Loucy (cell line): ENCODE measurements at regions not wholly inside any gene's neighbourhood (a gene's known extent, or its start where the extent isn't known, plus 50 kb on each side); places are given as distances from the start of the nearest gene placed in this dataset.

Source experiments
- H2AFZ ChIP-seq: fragments of 200-600 bp; sonication (generic); 2 replicates; pipeline ENCODE4 v1.6.0; 2016; ENCODE audit warnings: antibody characterized with exemption, mild to moderate bottlenecking, low read length, moderate library complexity
- H3F3A ChIP-seq: fragments of 200-600 bp; 2 replicates; pipeline ENCODE4 v1.6.0; 2016; ENCODE audit warnings: antibody characterized with exemption, low read depth, mild to moderate bottlenecking
- H3K27me3 ChIP-seq: fragments of 200-600 bp; sonication (generic); 2 replicates; pipeline ENCODE4 v1.6.1; 2014; ENCODE audit warnings: low read length, mild to moderate bottlenecking; ENCODE audit not compliant: insufficient read depth, poor library complexity, severe bottlenecking
- H3K36me3 ChIP-seq: fragments of 200-600 bp; sonication (generic); 2 replicates; pipeline ENCODE4 v1.6.1; 2016; ENCODE audit warnings: low read length; ENCODE audit not compliant: insufficient read depth
- H3K4me1 ChIP-seq: fragments of 200-600 bp; sonication (generic); 2 replicates; pipeline ENCODE4 v1.5.1; 2014; ENCODE audit warnings: low read length, mild to moderate bottlenecking; ENCODE audit not compliant: insufficient read depth, poor library complexity, severe bottlenecking
- H3K4me2 ChIP-seq: fragments of 200-600 bp; sonication (generic); 2 replicates; pipeline ENCODE4 v1.6.0; 2014; ENCODE audit warnings: antibody characterized with exemption, low read length, low read depth, mild to moderate bottlenecking; ENCODE audit not compliant: poor library complexity, severe bottlenecking
- H3K4me3 ChIP-seq: fragments of 200-600 bp; sonication (generic); 2 replicates; pipeline ENCODE4 v1.5.1; 2014; ENCODE audit warnings: low read length, mild to moderate bottlenecking, mixed read lengths; ENCODE audit not compliant: poor library complexity, severe bottlenecking
- H3K79me2 ChIP-seq: fragments of 200-600 bp; sonication (generic); 2 replicates; pipeline ENCODE4 v1.6.1; 2014; ENCODE audit warnings: low read length; ENCODE audit not compliant: insufficient read depth
- H3K9ac ChIP-seq: fragments of 200-600 bp; sonication (generic); 2 replicates; pipeline ENCODE4 v1.6.0; 2014; ENCODE audit warnings: mild to moderate bottlenecking, low read depth, low read length, moderate library complexity; ENCODE audit not compliant: poor library complexity, severe bottlenecking
- H3K9me2 ChIP-seq: fragments of 200-600 bp; sonication (generic); replicated peaks from 2 replicates; pipeline ENCODE4 v1.6.1; 2016; ENCODE audit warnings: low read depth, low read length, mixed read lengths
- H3K9me3 ChIP-seq: fragments of 200-600 bp; sonication (generic); 2 replicates; pipeline ENCODE4 v1.6.1; 2014; ENCODE audit warnings: mild to moderate bottlenecking, antibody characterized with exemption, low read length, low read depth; ENCODE audit not compliant: insufficient read depth
- H4K20me1 ChIP-seq: fragments of 200-600 bp; sonication (generic); 2 replicates; pipeline ENCODE4 v1.6.0; 2014; ENCODE audit warnings: antibody characterized with exemption, low read length, mild to moderate bottlenecking; ENCODE audit not compliant: insufficient read depth, poor library complexity, severe bottlenecking
- EZH2phosphoT487 ChIP-seq: fragments of 200-600 bp; IDR thresholded peaks from 2 replicates; pipeline ENCODE4 v1.6.1; 2018; ENCODE audit warnings: antibody characterized with exemption, mild to moderate bottlenecking, moderate library complexity, borderline replicate concordance
- TF ChIP-seq, protein P1 (sequence below): fragments of 200-600 bp; sonication (generic); conservative IDR thresholded peaks from 2 replicates; pipeline ENCODE4 v1.5.1; 2014; ENCODE audit warnings: mild to moderate bottlenecking, antibody characterized with exemption, low read length

GRCh38 chr16:7177875-7178274 lies 154.8 kb upstream of the RBFOX1 start:
- Histone ChIP-seq H3K27me3 (no peaks in the 10 kb centered on the region), H4K20me1 (no peaks in the 10 kb centered on the region), H3K4me1 (no peaks in the 10 kb centered on the region), H3K9me2 (no peaks in the 10 kb centered on the region), H3F3A (no peaks in the 10 kb centered on the region), H3K9me3 (no peaks in the 10 kb centered on the region), H3K79me2 (no peaks in the 10 kb centered on the region), H3K4me2 (no peak overlapping the region), H3K4me3 (no peak overlapping the region), H2AFZ (no peak overlapping the region), H3K9ac (no peak overlapping the region), H3K36me3 (no peaks in the 10 kb centered on the region)
- TF ChIP-seq, protein P1, sequence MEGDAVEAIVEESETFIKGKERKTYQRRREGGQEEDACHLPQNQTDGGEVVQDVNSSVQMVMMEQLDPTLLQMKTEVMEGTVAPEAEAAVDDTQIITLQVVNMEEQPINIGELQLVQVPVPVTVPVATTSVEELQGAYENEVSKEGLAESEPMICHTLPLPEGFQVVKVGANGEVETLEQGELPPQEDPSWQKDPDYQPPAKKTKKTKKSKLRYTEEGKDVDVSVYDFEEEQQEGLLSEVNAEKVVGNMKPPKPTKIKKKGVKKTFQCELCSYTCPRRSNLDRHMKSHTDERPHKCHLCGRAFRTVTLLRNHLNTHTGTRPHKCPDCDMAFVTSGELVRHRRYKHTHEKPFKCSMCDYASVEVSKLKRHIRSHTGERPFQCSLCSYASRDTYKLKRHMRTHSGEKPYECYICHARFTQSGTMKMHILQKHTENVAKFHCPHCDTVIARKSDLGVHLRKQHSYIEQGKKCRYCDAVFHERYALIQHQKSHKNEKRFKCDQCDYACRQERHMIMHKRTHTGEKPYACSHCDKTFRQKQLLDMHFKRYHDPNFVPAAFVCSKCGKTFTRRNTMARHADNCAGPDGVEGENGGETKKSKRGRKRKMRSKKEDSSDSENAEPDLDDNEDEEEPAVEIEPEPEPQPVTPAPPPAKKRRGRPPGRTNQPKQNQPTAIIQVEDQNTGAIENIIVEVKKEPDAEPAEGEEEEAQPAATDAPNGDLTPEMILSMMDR, result no peak
- no peak for TF ChIP-seq EZH2phosphoT487

GRCh38 chr16:7171151-7171550 lies 161.5 kb upstream of the RBFOX1 start:
- no peaks in the 10 kb centered on the region for H3K79me2 ChIP-seq
- no peaks in the 10 kb centered on the region for H3K9me2 ChIP-seq
- H2AFZ ChIP-seq, result no peak overlapping the region
- H3K9ac ChIP-seq, result no peak overlapping the region
- H3K36me3 ChIP-seq, result no peaks in the 10 kb centered on the region
- no peak overlapping the region for H3K4me3 ChIP-seq
- no peaks in the 10 kb centered on the region for H3K4me1 ChIP-seq
- H3K4me2 ChIP-seq, result no peak overlapping the region
- H3F3A ChIP-seq, result no peaks in the 10 kb centered on the region
- H3K27me3 ChIP-seq, result no peaks in the 10 kb centered on the region
- no peaks in the 10 kb centered on the region for H4K20me1 ChIP-seq
- H3K9me3 ChIP-seq, result no peaks in the 10 kb centered on the region
- no peak for TF ChIP-seq EZH2phosphoT487
- TF ChIP-seq, protein P1, result no peak

DNA sequence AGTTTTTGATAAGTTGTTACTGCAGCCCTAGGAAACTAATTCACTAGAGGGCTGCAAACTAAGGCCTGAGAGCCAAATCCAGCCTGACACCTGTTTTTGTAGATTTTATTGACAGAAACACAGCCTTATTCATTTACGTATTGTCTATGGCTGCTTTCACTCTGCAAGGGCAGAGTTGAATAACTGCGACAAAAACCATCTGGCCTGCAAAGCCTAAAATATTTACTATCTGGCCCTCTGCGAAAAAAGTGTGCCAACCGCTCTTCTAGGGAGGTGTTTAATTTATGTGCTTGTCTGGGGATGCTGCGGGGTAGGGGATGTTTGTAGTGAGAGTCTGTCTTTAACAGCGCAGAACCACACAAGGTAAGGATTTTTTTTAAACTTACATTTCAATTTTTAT lies 165.0 kb upstream of the RBFOX1 start:
- H3K27me3 ChIP-seq, result no peaks in the 10 kb centered on the region
- H3K36me3 ChIP-seq, result no peaks in the 10 kb centered on the region
- H4K20me1 ChIP-seq, result no peaks in the 10 kb centered on the region
- no peaks in the 10 kb centered on the region for H3K9me3 ChIP-seq
- H2AFZ ChIP-seq, result no peak overlapping the region
- no peaks in the 10 kb centered on the region for H3K9me2 ChIP-seq
- H3K9ac ChIP-seq, result no peak overlapping the region
- H3K4me3 ChIP-seq, result no peak overlapping the region
- no peaks in the 10 kb centered on the region for H3K4me1 ChIP-seq
- TF ChIP-seq, protein P1, result no peak
- TF ChIP-seq EZH2phosphoT487, result no peak
- no peak overlapping the region for H3K4me2 ChIP-seq
- H3F3A ChIP-seq, result no peaks in the 10 kb centered on the region
- H3K79me2 ChIP-seq, result no peaks in the 10 kb centered on the region
